HUDEP-2 (cell line): ENCODE measurements at regions not wholly inside any gene's neighbourhood (a gene's known extent, or its start where the extent isn't known, plus 50 kb on each side); places are given as distances from the start of the nearest gene placed in this dataset.
A peak's percentile ranks its signal among the peaks of the same experiment; 100 is the strongest.

Source experiments
- DNase-seq, 76 experiments: peaks; one replicate each; lab custom pipeline; 2025; ENCODE audit not compliant: unreplicated experiment in 76 of 76; lab: John Stamatoyannopoulos, UW

- DNase-seq, result no peak
Measured at GRCh38 chr7:153005750-153006435, 246.3 kb downstream of the ACTR3B start.

DNA sequence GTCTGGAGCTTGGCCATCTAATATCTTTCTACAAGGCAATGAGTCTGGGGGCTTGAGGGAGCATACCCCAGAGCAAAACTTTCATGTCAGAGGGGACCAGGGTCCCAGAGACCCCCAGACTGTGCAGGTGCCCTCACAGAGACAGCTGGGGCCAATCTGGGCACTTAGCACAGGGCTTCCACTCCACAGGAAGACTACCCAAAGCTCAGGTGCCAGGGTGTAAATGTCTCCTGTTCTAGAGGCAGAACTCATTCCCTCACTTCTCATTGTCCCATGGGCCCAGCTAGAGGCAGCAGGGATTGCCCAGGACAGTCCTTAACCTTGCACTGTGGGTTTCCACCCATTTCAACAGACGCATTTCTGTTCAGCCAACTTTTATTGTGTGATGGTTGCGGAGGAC, 246.9 kb downstream of the ACTR3B start:
- no peak for DNase-seq

DNA sequence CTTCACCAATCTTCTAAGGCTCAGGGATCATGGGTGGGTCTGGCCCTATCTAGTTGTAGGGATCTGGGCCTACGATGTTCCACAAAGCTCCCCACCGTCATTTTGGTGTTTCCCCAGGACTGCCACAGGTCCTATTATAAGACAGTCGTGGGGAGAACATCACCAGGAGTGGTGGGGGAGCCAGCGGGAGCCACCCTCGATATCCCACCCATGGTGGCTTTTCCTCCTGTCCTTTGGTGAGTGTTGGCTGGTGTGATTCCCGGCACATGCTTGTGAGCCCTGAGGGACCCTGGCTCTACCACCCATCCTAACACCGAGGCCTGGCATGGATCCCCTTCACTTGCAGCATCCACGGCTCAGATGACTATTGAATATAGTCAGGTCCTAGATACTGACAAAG, 247.4 kb downstream of the ACTR3B start:
- no peak for DNase-seq

- DNase-seq, result no peak
Measured at GRCh38 chr7:153010416-153010815, 250.9 kb downstream of the ACTR3B start.

- no peak for DNase-seq
Measured at GRCh38 chr7:153012203-153012602, 252.7 kb downstream of the ACTR3B start.

- no peak for DNase-seq
Measured at GRCh38 chr7:153017223-153017622, 257.7 kb downstream of the ACTR3B start.

- DNase-seq, result no peak
Measured at GRCh38 chr7:153021542-153021941, 262.0 kb downstream of the ACTR3B start.

GRCh38 chr7:153022475-153023193, 263.1 kb downstream of the ACTR3B start:
- DNase-seq, result no peak

GRCh38 chr7:153023194-153023592, 263.6 kb downstream of the ACTR3B start:
- DNase-seq, result no peak

GRCh38 chr7:153027210-153027609, 267.7 kb downstream of the ACTR3B start:
- DNase-seq, result no peak

DNA sequence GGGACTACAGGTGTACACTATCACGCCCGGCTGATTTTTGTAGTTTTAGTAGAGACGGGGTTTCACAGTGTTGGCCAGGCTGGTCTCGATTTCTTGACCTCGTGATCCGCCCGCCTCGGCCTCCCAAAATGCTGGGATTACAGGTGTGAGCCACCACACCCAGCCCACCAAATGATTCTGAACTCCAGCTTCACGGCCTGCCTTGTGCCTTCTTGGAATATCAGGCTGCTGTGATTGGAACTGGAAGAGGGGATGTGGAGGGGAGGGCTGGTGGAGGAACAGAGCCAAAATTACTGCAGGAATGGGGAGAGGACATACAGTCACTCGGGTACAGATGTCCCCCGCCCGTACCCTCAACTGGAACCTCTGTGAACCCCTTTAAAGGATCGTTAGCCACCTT, 268.4 kb downstream of the ACTR3B start:
- no peak for DNase-seq

DNA sequence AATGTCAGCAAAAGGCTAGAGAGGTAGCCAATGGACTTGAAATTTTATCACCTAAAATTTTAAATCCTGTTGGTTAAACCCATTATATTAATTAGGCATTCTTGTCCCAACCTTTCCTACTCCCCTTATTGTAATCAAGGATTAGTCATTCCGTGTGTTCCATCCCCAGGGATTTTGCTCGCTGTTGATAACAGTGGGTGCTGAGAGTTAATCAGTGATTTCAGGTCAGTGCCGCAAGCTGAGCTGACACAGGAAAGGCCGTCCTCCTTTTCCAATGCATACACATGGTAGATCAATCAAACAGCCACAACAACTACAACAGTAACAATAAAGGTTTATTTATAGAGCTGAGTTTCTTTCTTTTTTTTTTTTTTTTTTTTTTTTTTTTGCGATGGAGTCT, 271.4 kb downstream of the ACTR3B start:
- DNase-seq, result no peak

- no peak for DNase-seq
Measured at GRCh38 chr7:153034791-153035190, 275.2 kb downstream of the ACTR3B start.

DNA sequence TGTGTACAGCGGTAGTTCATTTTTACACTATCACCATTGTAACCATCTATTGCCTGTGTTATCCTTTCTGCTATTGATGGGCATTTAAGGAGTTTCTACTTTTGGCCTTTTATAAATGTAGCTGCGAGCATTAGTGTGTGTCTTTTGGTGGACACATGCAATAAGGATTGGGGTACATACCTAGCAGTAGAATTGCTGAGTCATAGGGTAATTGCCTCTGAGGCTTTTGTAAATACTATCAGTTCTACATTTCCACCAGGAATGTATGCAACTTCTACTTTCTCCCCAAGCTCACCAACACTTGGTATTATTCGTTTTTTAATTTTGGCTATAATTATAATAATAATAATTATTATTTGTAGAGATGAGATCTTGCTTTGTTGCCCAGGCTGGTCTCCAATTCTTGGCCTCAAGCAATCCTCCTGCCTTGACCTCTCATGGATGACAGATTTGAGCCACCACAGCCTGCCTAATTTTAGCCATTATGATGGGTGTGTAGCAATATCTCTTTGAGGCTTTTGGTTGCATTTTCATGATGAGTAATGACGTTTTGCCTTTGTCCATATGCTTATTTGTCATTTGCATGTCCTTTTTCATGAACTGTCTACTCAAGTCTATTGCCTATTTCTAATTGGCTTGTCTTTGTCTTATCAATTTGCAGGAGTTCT, 277.0 kb downstream of the ACTR3B start:
- DNase-seq, result no peak

GRCh38 chr7:153043440-153043839, 283.9 kb downstream of the ACTR3B start:
- no peak for DNase-seq

DNA sequence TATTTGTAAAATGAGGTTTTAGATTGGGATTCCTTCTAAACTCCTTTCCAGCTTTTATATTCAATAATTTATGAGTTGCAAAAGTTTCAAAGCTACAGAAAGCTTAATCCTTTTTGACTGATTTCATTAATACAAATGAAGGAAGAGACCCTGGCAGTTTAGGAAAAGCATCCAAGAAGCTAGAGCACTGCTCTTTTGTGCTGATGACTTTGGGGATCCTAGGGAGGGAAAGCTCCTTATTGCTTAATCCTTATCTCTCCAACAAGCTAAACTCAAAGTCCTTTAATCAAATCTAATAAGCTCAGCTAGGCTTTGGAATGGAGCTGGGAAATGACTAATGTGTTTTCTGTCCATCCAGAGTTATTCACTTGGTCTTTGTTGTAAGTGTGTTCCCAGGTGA, 285.4 kb downstream of the ACTR3B start:
- no peak for DNase-seq

GRCh38 chr7:153047079-153047959, 287.8 kb downstream of the ACTR3B start:
- DNase-seq, result no peak

DNA sequence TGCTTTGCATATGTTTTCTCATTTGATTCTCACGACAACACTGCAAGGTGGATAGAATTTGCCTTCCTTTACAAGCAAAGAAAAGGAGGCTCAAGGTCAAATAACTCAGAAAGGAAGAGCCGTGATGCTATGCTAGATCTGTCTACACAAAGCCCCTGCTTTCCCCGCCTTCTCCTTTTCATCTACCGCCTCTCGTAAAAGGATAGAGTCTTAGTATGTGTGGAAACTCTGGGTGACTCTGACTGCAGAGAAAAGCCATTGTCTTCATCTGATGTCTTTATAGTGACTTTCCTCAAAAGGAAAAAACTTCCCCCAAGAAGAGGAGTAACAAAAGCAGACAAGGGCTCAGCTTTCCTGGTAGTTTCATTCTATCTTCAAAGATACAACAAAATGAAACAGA, 292.7 kb downstream of the ACTR3B start:
- DNase-seq, result no peak

DNA sequence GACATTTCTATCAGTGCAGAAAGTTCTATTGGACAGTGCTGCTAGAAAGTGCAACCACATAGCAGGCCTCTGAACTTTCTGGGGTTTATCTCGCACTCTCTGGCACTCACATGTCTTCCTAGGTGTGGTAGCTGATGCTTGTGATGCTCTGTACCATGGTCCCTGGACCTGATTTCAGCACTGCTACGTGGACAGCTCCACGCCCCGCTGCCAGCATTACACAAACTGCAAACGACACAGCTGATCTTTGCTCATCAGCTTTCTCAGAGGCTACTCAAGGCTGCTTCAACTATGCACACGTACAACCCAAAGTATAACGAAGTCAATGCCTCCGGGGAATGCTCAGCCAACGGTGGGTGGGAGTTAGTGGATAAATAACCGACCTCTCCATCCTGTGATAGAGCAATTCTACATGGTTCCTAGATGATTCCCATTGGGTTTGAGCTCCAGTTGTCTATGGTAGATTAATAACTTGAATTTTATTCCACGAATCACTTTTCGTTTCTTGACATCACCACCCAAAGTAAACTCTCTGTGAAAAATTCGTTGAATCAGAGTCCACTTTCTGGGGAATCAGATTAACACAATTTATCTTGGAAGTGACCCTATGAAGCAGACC, 302.5 kb downstream of the ACTR3B start:
- DNase-seq, result peak in 8 of 76 experiments; percentile 2 to 15 (median 2)

DNA sequence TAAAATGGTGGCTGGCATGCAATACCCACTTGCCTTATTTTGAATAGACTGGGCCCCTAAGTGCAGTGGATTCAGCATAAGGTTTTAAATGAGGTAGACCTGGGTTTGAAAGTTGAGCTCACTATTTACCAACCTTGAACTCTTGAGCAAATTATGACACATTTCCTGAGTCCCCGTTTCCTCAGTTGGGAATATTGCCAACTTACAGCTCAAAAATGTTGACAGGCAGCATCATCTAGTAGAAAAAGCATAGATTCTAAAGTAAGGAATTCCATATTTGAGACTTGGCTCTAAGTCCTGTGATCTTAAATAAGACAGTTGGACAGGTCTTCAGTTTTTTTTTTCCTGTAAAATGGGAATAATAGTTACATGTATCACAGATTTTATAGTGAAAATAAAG, 305.5 kb downstream of the ACTR3B start:
- no peak for DNase-seq
